ENCODE measurements at regions not wholly inside any gene's neighbourhood (a gene's known extent, or its start where the extent isn't known, plus 50 kb on each side); places are given as distances from the start of the nearest gene placed in this dataset.
A peak's percentile ranks its signal among the peaks of the same experiment; 100 is the strongest.

- no peak overlapping the region for H3K27ac ChIP-seq
- H3K27me3 ChIP-seq: no peaks in the 10 kb centered on the region
- no peak overlapping the region for H3K4me3 ChIP-seq
- no peak overlapping the region for H3K4me2 ChIP-seq
- H3K9ac ChIP-seq: no peak overlapping the region
- TF ChIP-seq Cebpa-rat (IDR thresholded peaks at IDR 0.05): no peak
- H3K36me3 ChIP-seq: no peaks in the 10 kb centered on the region
- H4K20me1 ChIP-seq: no peaks in the 10 kb centered on the region
- H3K4me1 ChIP-seq: peaks cover 0 to 8% (median 0%) of the 10 kb centered on the region in 10 experiments; a peak in 2 of 20 replicates
- peaks cover 10 to 25% (median 17%) of the 10 kb centered on the region in 11 experiments; a peak in 20 of 22 replicates for H3K9me3 ChIP-seq (replicated peaks in 1 of 11)
Observed at GRCh38 chr14:55734731-55735130, 154.7 kb downstream of the KTN1 start.

- Histone ChIP-seq H3K9me3 (replicated peaks in 1 of 11) (peaks cover 10 to 25% (median 17%) of the 10 kb centered on the region in 11 experiments; a peak in 20 of 22 replicates), H3K9ac (no peak overlapping the region), H3K27me3 (no peaks in the 10 kb centered on the region), H3K36me3 (no peaks in the 10 kb centered on the region), H4K20me1 (no peaks in the 10 kb centered on the region), H3K4me3 (no peak overlapping the region), H3K27ac (no peak overlapping the region), H3K4me2 (no peak overlapping the region), H3K4me1 (no peaks in the 10 kb centered on the region)
- TF ChIP-seq Cebpa-rat (IDR thresholded peaks at IDR 0.05): no peak
Observed at GRCh38 chr14:55739967-55740648, 160.1 kb downstream of the KTN1 start.

- Histone ChIP-seq H3K9me3 (replicated peaks in 1 of 11) (peaks cover 8 to 21% (median 14%) of the 10 kb centered on the region in 11 experiments; a peak in 20 of 22 replicates), H3K4me2 (no peak overlapping the region), H4K20me1 (no peaks in the 10 kb centered on the region), H3K27me3 (no peaks in the 10 kb centered on the region), H3K9ac (no peak overlapping the region), H3K4me3 (no peak overlapping the region), H3K27ac (no peak overlapping the region), H3K4me1 (no peaks in the 10 kb centered on the region), H3K36me3 (no peaks in the 10 kb centered on the region)
- TF ChIP-seq Cebpa-rat (IDR thresholded peaks at IDR 0.05): no peak
Observed at GRCh38 chr14:55740649-55740989, 160.6 kb downstream of the KTN1 start.

GRCh38 chr14:55741240-55741639 is 161.2 kb downstream of the KTN1 start:
- TF ChIP-seq Cebpa-rat (IDR thresholded peaks at IDR 0.05): no peak
- no peaks in the 10 kb centered on the region for H3K4me1 ChIP-seq
- no peak overlapping the region for H3K4me2 ChIP-seq
- H3K27me3 ChIP-seq: no peaks in the 10 kb centered on the region
- H4K20me1 ChIP-seq: no peaks in the 10 kb centered on the region
- H3K36me3 ChIP-seq: no peaks in the 10 kb centered on the region
- peaks cover 2 to 15% (median 7%) of the 10 kb centered on the region in 11 experiments; a peak in 19 of 22 replicates for H3K9me3 ChIP-seq (replicated peaks in 1 of 11)
- H3K4me3 ChIP-seq: no peak overlapping the region
- no peak overlapping the region for H3K27ac ChIP-seq
- no peak overlapping the region for H3K9ac ChIP-seq

DNA sequence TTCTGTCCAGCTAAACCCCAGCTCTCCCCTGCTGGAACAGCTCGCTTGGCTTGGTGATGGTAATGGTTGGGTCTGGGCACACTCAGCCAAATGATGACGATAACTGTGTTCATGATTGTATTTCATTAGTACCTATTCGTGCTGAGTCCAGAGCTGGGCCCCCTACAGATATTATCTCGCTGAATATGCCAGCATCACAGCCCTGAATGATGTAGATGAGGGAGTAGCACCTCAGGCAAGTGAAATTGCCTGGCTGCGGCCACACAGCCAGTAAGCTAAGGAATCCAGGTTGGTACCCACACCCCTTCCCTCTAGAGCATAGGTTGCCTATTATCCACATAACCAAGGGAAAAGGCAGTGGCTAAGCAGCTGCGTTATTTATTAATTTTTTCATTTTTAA is 163.5 kb downstream of the KTN1 start:
- no peaks in the 10 kb centered on the region for H4K20me1 ChIP-seq
- H3K9me3 ChIP-seq (replicated peaks in 1 of 11): peaks cover 0 to 7% (median 0%) of the 10 kb centered on the region in 11 experiments; a peak in 3 of 22 replicates
- H3K36me3 ChIP-seq: no peaks in the 10 kb centered on the region
- H3K4me2 ChIP-seq: no peak overlapping the region
- no peak overlapping the region for H3K9ac ChIP-seq
- no peaks in the 10 kb centered on the region for H3K27me3 ChIP-seq
- H3K4me1 ChIP-seq: no peaks in the 10 kb centered on the region; a peak in 1 of 20 replicates
- H3K4me3 ChIP-seq: no peak overlapping the region
- H3K27ac ChIP-seq: no peak overlapping the region
- TF ChIP-seq Cebpa-rat (IDR thresholded peaks at IDR 0.05): no peak

GRCh38 chr14:55744321-55744720 is 164.3 kb downstream of the KTN1 start:
- H3K9ac ChIP-seq: no peak overlapping the region
- no peak overlapping the region for H3K4me3 ChIP-seq
- H3K27ac ChIP-seq: no peak overlapping the region
- H3K36me3 ChIP-seq: no peaks in the 10 kb centered on the region
- H3K4me2 ChIP-seq: no peak overlapping the region
- H3K9me3 ChIP-seq (replicated peaks in 1 of 11): peaks cover 0 to 7% (median 0%) of the 10 kb centered on the region in 11 experiments; a peak in 3 of 22 replicates
- peaks cover 0 to 7% (median 6%) of the 10 kb centered on the region in 10 experiments; a peak in 15 of 20 replicates for H3K4me1 ChIP-seq
- no peak for TF ChIP-seq Cebpa-rat (IDR thresholded peaks at IDR 0.05)
- H3K27me3 ChIP-seq: no peaks in the 10 kb centered on the region
- H4K20me1 ChIP-seq: no peaks in the 10 kb centered on the region

- H3K4me1 ChIP-seq: peaks cover 0 to 18% (median 15%) of the 10 kb centered on the region in 10 experiments; a peak in 15 of 20 replicates
Observed at GRCh38 chr14:55745906-55746305, 165.9 kb downstream of the KTN1 start.

DNA sequence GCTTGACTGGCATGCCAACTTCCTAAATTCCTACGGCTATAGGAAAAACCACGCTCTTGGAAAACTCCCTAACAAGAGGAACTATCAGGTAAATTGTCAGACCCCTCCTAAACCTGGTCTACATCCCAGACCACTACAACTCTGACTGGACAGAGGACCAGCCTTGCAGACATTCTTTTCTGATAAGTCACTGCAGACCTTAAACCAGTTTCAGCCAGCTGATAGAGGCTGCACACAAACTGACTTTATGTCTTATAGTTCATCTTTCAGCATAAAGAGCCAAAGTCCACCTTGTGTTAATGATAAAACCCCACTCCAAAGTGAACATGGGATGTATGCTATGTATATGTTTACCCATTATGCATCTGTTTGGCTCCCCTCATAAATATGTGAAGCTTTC is 166.6 kb downstream of the KTN1 start:
- Histone ChIP-seq H3K9me3 (replicated peaks in 1 of 11) (peaks cover 0 to 7% (median 0%) of the 10 kb centered on the region in 11 experiments; a peak in 3 of 22 replicates), H3K27me3 (no peaks in the 10 kb centered on the region), H3K4me3 (no peak overlapping the region), H3K9ac (no peak overlapping the region), H4K20me1 (no peaks in the 10 kb centered on the region), H3K4me1 (peaks cover 0 to 18% (median 15%) of the 10 kb centered on the region in 10 experiments; a peak in 15 of 20 replicates), H3K36me3 (no peaks in the 10 kb centered on the region), H3K27ac (no peak overlapping the region), H3K4me2 (no peak overlapping the region)
- TF ChIP-seq Cebpa-rat (IDR thresholded peaks at IDR 0.05): no peak

More at GRCh38 chr14:55745906-55746305, 165.9 kb downstream of the KTN1 start:
- Histone ChIP-seq H3K4me2 (no peak overlapping the region), H3K9me3 (replicated peaks in 1 of 11) (peaks cover 0 to 7% (median 0%) of the 10 kb centered on the region in 11 experiments; a peak in 3 of 22 replicates), H4K20me1 (no peaks in the 10 kb centered on the region), H3K36me3 (no peaks in the 10 kb centered on the region), H3K9ac (no peak overlapping the region), H3K27me3 (no peaks in the 10 kb centered on the region), H3K4me3 (no peak overlapping the region), H3K27ac (no peak overlapping the region)
- no peak for TF ChIP-seq Cebpa-rat (IDR thresholded peaks at IDR 0.05)

GRCh38 chr14:55747186-55747585 is 167.2 kb downstream of the KTN1 start:
- peaks cover 0 to 18% (median 15%) of the 10 kb centered on the region in 10 experiments; a peak in 15 of 20 replicates for H3K4me1 ChIP-seq
- H3K9ac ChIP-seq: no peak overlapping the region
- no peaks in the 10 kb centered on the region for H3K36me3 ChIP-seq
- peaks cover 0 to 4% (median 0%) of the 10 kb centered on the region in 11 experiments; a peak in 2 of 22 replicates for H3K9me3 ChIP-seq (replicated peaks in 1 of 11)
- H3K27ac ChIP-seq: 0 out of 22 replicates have a peak overlapping the region, but pooled peaks of 1 of the 11 experiments have one; percentile 66
- H3K4me3 ChIP-seq: no peak overlapping the region
- no peaks in the 10 kb centered on the region for H4K20me1 ChIP-seq
- H3K4me2 ChIP-seq: no peak overlapping the region
- H3K27me3 ChIP-seq: no peaks in the 10 kb centered on the region
- no peak for TF ChIP-seq Cebpa-rat (IDR thresholded peaks at IDR 0.05)

Measured in BLaER1 treated with 17β-estradiol and CSF1 and Interleukin-3, amounts not matched to agents 10 nM and 100 nM (cell line).